Neuron (in vitro differentiated cells): ENCODE measurements at regions not wholly inside any gene's neighbourhood (a gene's known extent, or its start where the extent isn't known, plus 50 kb on each side); places are given as distances from the start of the nearest gene placed in this dataset.

ENCODE experiments used
- H2AFZ ChIP-seq: one replicate; pipeline ENCODE4 v1.6.1; 2013; ENCODE audit warnings: low read depth, mild to moderate bottlenecking, inconsistent platforms, low read length, moderate library complexity
- H3K27me3 ChIP-seq: one replicate; pipeline ENCODE4 v1.6.1; 2013; ENCODE audit warnings: low read length; ENCODE audit not compliant: insufficient read depth
- H3K36me3 ChIP-seq: one replicate; pipeline ENCODE4 v1.6.1; 2013; ENCODE audit warnings: low read length; ENCODE audit not compliant: insufficient read depth
- H3K4me1 ChIP-seq: one replicate; pipeline ENCODE4 v1.6.1; 2013; ENCODE audit warnings: low read length; ENCODE audit not compliant: insufficient read depth
- H3K4me3 ChIP-seq: 2 replicates; pipeline ENCODE4 v1.5.1; 2013; ENCODE audit warnings: mild to moderate bottlenecking, low read length, moderate library complexity
- H3K9me3 ChIP-seq: one replicate; pipeline ENCODE4 v1.6.1; 2013; ENCODE audit warnings: low read length

- no peaks in the 10 kb centered on the region for H3K9me3 ChIP-seq
- H3K4me1 ChIP-seq, result no peaks in the 10 kb centered on the region
- H3K36me3 ChIP-seq, result no peaks in the 10 kb centered on the region
- no peaks in the 10 kb centered on the region for H3K27me3 ChIP-seq
- no peak overlapping the region for H2AFZ ChIP-seq
- no peak overlapping the region for H3K4me3 ChIP-seq
Observed at GRCh38 chr2:67500541-67500940, 103.4 kb downstream of the ETAA1 start.

GRCh38 chr2:67502346-67503065 is 105.4 kb downstream of the ETAA1 start:
- Histone ChIP-seq H3K36me3 (no peaks in the 10 kb centered on the region), H3K9me3 (no peaks in the 10 kb centered on the region), H3K4me1 (no peaks in the 10 kb centered on the region), H2AFZ (no peak overlapping the region), H3K27me3 (no peaks in the 10 kb centered on the region), H3K4me3 (no peak overlapping the region)

- Histone ChIP-seq H3K27me3 (no peaks in the 10 kb centered on the region), H3K9me3 (no peaks in the 10 kb centered on the region), H3K36me3 (no peaks in the 10 kb centered on the region), H3K4me3 (no peak overlapping the region), H2AFZ (no peak overlapping the region), H3K4me1 (no peaks in the 10 kb centered on the region)
Observed at GRCh38 chr2:67503066-67503795, 106.1 kb downstream of the ETAA1 start.

GRCh38 chr2:67510745-67511144 is 113.6 kb downstream of the ETAA1 start:
- Histone ChIP-seq H3K36me3 (no peaks in the 10 kb centered on the region), H2AFZ (no peak overlapping the region), H3K27me3 (no peaks in the 10 kb centered on the region), H3K4me3 (no peak overlapping the region), H3K9me3 (no peaks in the 10 kb centered on the region), H3K4me1 (no peaks in the 10 kb centered on the region)

GRCh38 chr2:67514515-67514914 is 117.4 kb downstream of the ETAA1 start:
- H3K4me3 ChIP-seq, result no peak overlapping the region
- no peaks in the 10 kb centered on the region for H3K36me3 ChIP-seq
- no peak overlapping the region for H2AFZ ChIP-seq
- no peaks in the 10 kb centered on the region for H3K4me1 ChIP-seq
- H3K27me3 ChIP-seq, result no peaks in the 10 kb centered on the region
- H3K9me3 ChIP-seq, result no peaks in the 10 kb centered on the region

GRCh38 chr2:67515056-67515455 is 117.9 kb downstream of the ETAA1 start:
- no peaks in the 10 kb centered on the region for H3K36me3 ChIP-seq
- no peak overlapping the region for H3K4me3 ChIP-seq
- H3K4me1 ChIP-seq, result no peaks in the 10 kb centered on the region
- H3K9me3 ChIP-seq, result no peaks in the 10 kb centered on the region
- no peak overlapping the region for H2AFZ ChIP-seq
- H3K27me3 ChIP-seq, result no peaks in the 10 kb centered on the region

GRCh38 chr2:67515538-67515937 is 118.4 kb downstream of the ETAA1 start:
- no peak overlapping the region for H3K4me3 ChIP-seq
- no peaks in the 10 kb centered on the region for H3K27me3 ChIP-seq
- no peaks in the 10 kb centered on the region for H3K9me3 ChIP-seq
- H3K4me1 ChIP-seq, result no peaks in the 10 kb centered on the region
- H3K36me3 ChIP-seq, result no peaks in the 10 kb centered on the region
- H2AFZ ChIP-seq, result no peak overlapping the region

GRCh38 chr2:67516362-67516761 is 119.2 kb downstream of the ETAA1 start:
- H2AFZ ChIP-seq, result no peak overlapping the region
- H3K9me3 ChIP-seq, result no peaks in the 10 kb centered on the region
- H3K4me1 ChIP-seq, result no peaks in the 10 kb centered on the region
- H3K4me3 ChIP-seq, result no peak overlapping the region
- no peaks in the 10 kb centered on the region for H3K36me3 ChIP-seq
- no peaks in the 10 kb centered on the region for H3K27me3 ChIP-seq

- H3K9me3 ChIP-seq, result no peaks in the 10 kb centered on the region
- H3K27me3 ChIP-seq, result no peaks in the 10 kb centered on the region
- no peaks in the 10 kb centered on the region for H3K4me1 ChIP-seq
- no peak overlapping the region for H3K4me3 ChIP-seq
- no peak overlapping the region for H2AFZ ChIP-seq
- no peaks in the 10 kb centered on the region for H3K36me3 ChIP-seq
Observed at GRCh38 chr2:67516899-67517530, 119.9 kb downstream of the ETAA1 start.

GRCh38 chr2:67522148-67522547 is 125.0 kb downstream of the ETAA1 start:
- Histone ChIP-seq H3K9me3 (no peaks in the 10 kb centered on the region), H3K4me3 (no peak overlapping the region), H3K36me3 (no peaks in the 10 kb centered on the region), H3K4me1 (no peaks in the 10 kb centered on the region), H2AFZ (no peak overlapping the region), H3K27me3 (no peaks in the 10 kb centered on the region)

GRCh38 chr2:67524213-67524612 is 127.1 kb downstream of the ETAA1 start:
- H3K9me3 ChIP-seq, result no peaks in the 10 kb centered on the region
- H3K36me3 ChIP-seq, result no peaks in the 10 kb centered on the region
- no peak overlapping the region for H2AFZ ChIP-seq
- H3K4me3 ChIP-seq, result no peak overlapping the region
- no peaks in the 10 kb centered on the region for H3K27me3 ChIP-seq
- no peaks in the 10 kb centered on the region for H3K4me1 ChIP-seq

GRCh38 chr2:67524777-67525176 is 127.6 kb downstream of the ETAA1 start:
- Histone ChIP-seq H2AFZ (no peak overlapping the region), H3K4me3 (no peak overlapping the region), H3K4me1 (no peaks in the 10 kb centered on the region), H3K27me3 (no peaks in the 10 kb centered on the region), H3K9me3 (no peaks in the 10 kb centered on the region), H3K36me3 (no peaks in the 10 kb centered on the region)

GRCh38 chr2:67526283-67526682 is 129.2 kb downstream of the ETAA1 start:
- no peaks in the 10 kb centered on the region for H3K4me1 ChIP-seq
- no peaks in the 10 kb centered on the region for H3K36me3 ChIP-seq
- no peaks in the 10 kb centered on the region for H3K27me3 ChIP-seq
- no peak overlapping the region for H3K4me3 ChIP-seq
- H3K9me3 ChIP-seq, result no peaks in the 10 kb centered on the region
- no peak overlapping the region for H2AFZ ChIP-seq
